HepG2 (cell line): ENCODE measurements at regions not wholly inside any gene's neighbourhood (a gene's known extent, or its start where the extent isn't known, plus 50 kb on each side); places are given as distances from the start of the nearest gene placed in this dataset.

Experiments
- BCL6 ChIP-seq: IDR thresholded peaks from 2 replicates; pipeline ENCODE4 v1.6.1; 2016; ENCODE audit warnings: missing genetic modification reagents, missing compliant biosample characterization
- BHLHE40 ChIP-seq: IDR thresholded peaks from 2 replicates; pipeline ENCODE4 v1.6.1; 2011; ENCODE audit warnings: low read length, improper control_type of control experiment
- ELF4 ChIP-seq: sonication (generic); formaldehyde crosslinking; IDR thresholded peaks from 2 replicates; pipeline ENCODE4 v1.5.0; 2020; ENCODE audit warnings: missing genetic modification reagents, mild to moderate bottlenecking, moderate library complexity, borderline replicate concordance
- FOXJ3 ChIP-seq: sonication (generic); formaldehyde crosslinking; IDR thresholded peaks from 2 replicates; pipeline ENCODE4 v1.4.0; 2020; ENCODE audit warnings: missing genetic modification reagents, mild to moderate bottlenecking, borderline replicate concordance
- GLMP ChIP-seq: sonication (generic); formaldehyde crosslinking; IDR thresholded peaks from 2 replicates; pipeline ENCODE4 v1.9.0; 2021; ENCODE audit warnings: missing genetic modification reagents, mild to moderate bottlenecking, borderline replicate concordance
- HNRNPK ChIP-seq: fragments of 200-400 bp; formaldehyde crosslinking; IDR thresholded peaks from 2 replicates; pipeline ENCODE4 v1.6.1; 2018; ENCODE audit warnings: low read length, low read depth, moderate library complexity, mild to moderate bottlenecking; ENCODE audit not compliant: poor library complexity, severe bottlenecking
- HOXA7 ChIP-seq: sonication (generic); formaldehyde crosslinking; IDR thresholded peaks from 2 replicates; pipeline ENCODE4 v1.8.1; 2022; ENCODE audit warnings: mild to moderate bottlenecking, missing genetic modification reagents, moderate library complexity
- MXD3 ChIP-seq: IDR thresholded peaks from 2 replicates; pipeline ENCODE4 v1.6.1; 2016; ENCODE audit warnings: mild to moderate bottlenecking, missing biosample characterization, missing genetic modification reagents
- NFKB2 ChIP-seq: sonication (generic); formaldehyde crosslinking; IDR thresholded peaks from 2 replicates; pipeline ENCODE4 v1.4.0; 2020; ENCODE audit warnings: missing genetic modification reagents, borderline replicate concordance
- NFRKB ChIP-seq: fragments of 450-650 bp; IDR thresholded peaks from 2 replicates; pipeline ENCODE4 v1.6.1; 2017
- NONO ChIP-seq, 2 experiments: fragments of 450-650 bp in 1 of 2; sonication (generic) in 1 of 2; formaldehyde crosslinking in 1 of 2; IDR thresholded peaks in 1 of 2; conservative IDR thresholded peaks in 1 of 2; 2 replicates each; pipeline versions ENCODE4 v1.6.1 to v1.8.0; 2017 to 2022; ENCODE audit warnings: mild to moderate bottlenecking in 1 of 2, missing genetic modification reagents in 1 of 2, moderate library complexity in 1 of 2
- RARA ChIP-seq: IDR thresholded peaks from 2 replicates; pipeline ENCODE4 v1.6.1; 2016; ENCODE audit warnings: missing genetic modification reagents, missing compliant biosample characterization
- RBAK ChIP-seq: sonication (generic); formaldehyde crosslinking; IDR thresholded peaks from 2 replicates; pipeline ENCODE4 v1.5.1; 2020; ENCODE audit warnings: mild to moderate bottlenecking, missing genetic modification reagents
- RBM39 ChIP-seq: fragments of 200-400 bp; formaldehyde crosslinking; IDR thresholded peaks from one replicate; pipeline ENCODE4 v1.6.1; 2018; ENCODE audit warnings: antibody characterized with exemption, mild to moderate bottlenecking, low read depth, low read length; ENCODE audit not compliant: poor library complexity, severe bottlenecking
- SAFB2 ChIP-seq: sonication (generic); formaldehyde crosslinking; IDR thresholded peaks from 2 replicates; pipeline ENCODE4 v1.5.1; 2020; ENCODE audit warnings: missing genetic modification reagents, low read depth, mild to moderate bottlenecking, borderline replicate concordance
- SMARCE1 ChIP-seq: fragments of 450-650 bp; IDR thresholded peaks from 2 replicates; pipeline ENCODE4 v1.6.1; 2017; ENCODE audit warnings: borderline replicate concordance
- SRF ChIP-seq: IDR thresholded peaks from 2 replicates; pipeline ENCODE4 v1.6.1; 2011; ENCODE audit warnings: mild to moderate bottlenecking, low read depth, low read length, moderate library complexity
- ZNF530 ChIP-seq: sonication (generic); formaldehyde crosslinking; IDR thresholded peaks from 2 replicates; pipeline ENCODE4 v1.5.0; 2020; ENCODE audit warnings: low read depth, mild to moderate bottlenecking, missing genetic modification reagents
- ZNF629 ChIP-seq: sonication (generic); formaldehyde crosslinking; conservative IDR thresholded peaks from 2 replicates; pipeline ENCODE4 v1.5.0; 2020; ENCODE audit warnings: missing genetic modification reagents
- ZNF784 ChIP-seq: sonication (generic); formaldehyde crosslinking; IDR thresholded peaks from 2 replicates; pipeline ENCODE4 v1.5.1; 2020; ENCODE audit warnings: missing genetic modification reagents, mild to moderate bottlenecking, borderline replicate concordance
- TF ChIP-seq, protein P1 (sequence below), 2 experiments: sonication (generic) in 1 of 2; formaldehyde crosslinking in 1 of 2; IDR thresholded peaks; 2 replicates each; pipeline versions ENCODE4 v1.4.0 to v1.6.1; 2016 to 2020; ENCODE audit warnings: borderline replicate concordance in 1 of 2, low read depth in 1 of 2, mild to moderate bottlenecking in 1 of 2, missing genetic modification reagents in 1 of 2

- TF ChIP-seq, protein P1, sequence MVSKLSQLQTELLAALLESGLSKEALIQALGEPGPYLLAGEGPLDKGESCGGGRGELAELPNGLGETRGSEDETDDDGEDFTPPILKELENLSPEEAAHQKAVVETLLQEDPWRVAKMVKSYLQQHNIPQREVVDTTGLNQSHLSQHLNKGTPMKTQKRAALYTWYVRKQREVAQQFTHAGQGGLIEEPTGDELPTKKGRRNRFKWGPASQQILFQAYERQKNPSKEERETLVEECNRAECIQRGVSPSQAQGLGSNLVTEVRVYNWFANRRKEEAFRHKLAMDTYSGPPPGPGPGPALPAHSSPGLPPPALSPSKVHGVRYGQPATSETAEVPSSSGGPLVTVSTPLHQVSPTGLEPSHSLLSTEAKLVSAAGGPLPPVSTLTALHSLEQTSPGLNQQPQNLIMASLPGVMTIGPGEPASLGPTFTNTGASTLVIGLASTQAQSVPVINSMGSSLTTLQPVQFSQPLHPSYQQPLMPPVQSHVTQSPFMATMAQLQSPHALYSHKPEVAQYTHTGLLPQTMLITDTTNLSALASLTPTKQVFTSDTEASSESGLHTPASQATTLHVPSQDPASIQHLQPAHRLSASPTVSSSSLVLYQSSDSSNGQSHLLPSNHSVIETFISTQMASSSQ (IDR thresholded peaks at IDR 0.05; ENCODE audit: low read depth): no peak
- TF ChIP-seq, protein P1 (CRISPR knock-in tag; IDR thresholded peaks at IDR 0.05; ENCODE audit: borderline replicate concordance): no peak
- TF ChIP-seq SRF (no peak), NFRKB (no peak), SMARCE1 (no peak), SAFB2 (CRISPR knock-in tag) (no peak), ZNF629 (CRISPR knock-in tag) (no peak), GLMP (CRISPR knock-in tag) (no peak), MXD3 (CRISPR knock-in tag) (no peak), FOXJ3 (CRISPR knock-in tag) (peak; percentile 19; the same call in 1 of the 2 replicates), BCL6 (CRISPR knock-in tag) (peak; percentile 71), ZNF784 (no peak), HNRNPK (no peak), HOXA7 (no peak), ELF4 (CRISPR knock-in tag) (no peak), BHLHE40 (no peak), RARA (CRISPR knock-in tag) (peak; percentile 33; the same call in 1 of the 2 replicates), NONO (IDR thresholded peaks at IDR 0.05) (no peak), NONO (CRISPR knock-in tag; conservative IDR thresholded peaks at IDR 0.05) (no peak), RBM39 (no peak), RBAK (no peak), NFKB2 (no peak), ZNF530 (CRISPR knock-in tag) (no peak)
These were observed 122.5 kb downstream of the FOXI3 start (continued) for GRCh38 chr2:88329815-88330603.
